ENCODE measurements at regions not wholly inside any gene's neighbourhood (a gene's known extent, or its start where the extent isn't known, plus 50 kb on each side); places are given as distances from the start of the nearest gene placed in this dataset.

DNA sequence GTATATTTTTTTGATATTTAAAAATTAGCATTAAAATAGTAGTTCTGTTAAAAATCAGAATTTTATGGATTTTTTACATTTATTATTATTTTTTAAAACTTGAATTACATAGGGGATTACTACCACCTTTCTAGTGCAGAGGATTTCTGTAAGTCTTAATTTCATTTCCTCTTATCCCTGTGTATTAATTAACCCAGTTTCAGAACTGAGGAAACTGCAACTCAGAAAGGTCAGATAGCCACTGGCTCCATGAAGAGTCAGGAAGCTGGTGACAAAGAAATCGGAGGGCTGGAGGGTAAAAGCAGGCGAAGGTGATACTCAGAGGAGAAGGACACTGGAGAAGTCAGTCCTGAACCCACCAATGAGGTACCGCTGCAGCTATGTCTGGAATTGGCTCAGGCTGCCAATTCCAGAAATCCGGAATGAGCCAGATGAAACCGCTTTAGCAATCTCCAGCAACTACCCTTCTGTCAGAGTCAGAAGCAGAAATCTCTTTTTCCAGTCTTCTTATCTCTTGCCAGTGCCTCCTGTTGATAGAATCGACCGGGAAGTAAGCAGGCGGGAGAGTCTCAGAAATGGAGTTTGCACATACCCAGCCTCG lies 308.5 kb downstream of the SV2B start:
- TF ChIP-seq, protein P1, sequence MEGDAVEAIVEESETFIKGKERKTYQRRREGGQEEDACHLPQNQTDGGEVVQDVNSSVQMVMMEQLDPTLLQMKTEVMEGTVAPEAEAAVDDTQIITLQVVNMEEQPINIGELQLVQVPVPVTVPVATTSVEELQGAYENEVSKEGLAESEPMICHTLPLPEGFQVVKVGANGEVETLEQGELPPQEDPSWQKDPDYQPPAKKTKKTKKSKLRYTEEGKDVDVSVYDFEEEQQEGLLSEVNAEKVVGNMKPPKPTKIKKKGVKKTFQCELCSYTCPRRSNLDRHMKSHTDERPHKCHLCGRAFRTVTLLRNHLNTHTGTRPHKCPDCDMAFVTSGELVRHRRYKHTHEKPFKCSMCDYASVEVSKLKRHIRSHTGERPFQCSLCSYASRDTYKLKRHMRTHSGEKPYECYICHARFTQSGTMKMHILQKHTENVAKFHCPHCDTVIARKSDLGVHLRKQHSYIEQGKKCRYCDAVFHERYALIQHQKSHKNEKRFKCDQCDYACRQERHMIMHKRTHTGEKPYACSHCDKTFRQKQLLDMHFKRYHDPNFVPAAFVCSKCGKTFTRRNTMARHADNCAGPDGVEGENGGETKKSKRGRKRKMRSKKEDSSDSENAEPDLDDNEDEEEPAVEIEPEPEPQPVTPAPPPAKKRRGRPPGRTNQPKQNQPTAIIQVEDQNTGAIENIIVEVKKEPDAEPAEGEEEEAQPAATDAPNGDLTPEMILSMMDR (IDR thresholded peaks at IDR 0.05), result no peak

DNA sequence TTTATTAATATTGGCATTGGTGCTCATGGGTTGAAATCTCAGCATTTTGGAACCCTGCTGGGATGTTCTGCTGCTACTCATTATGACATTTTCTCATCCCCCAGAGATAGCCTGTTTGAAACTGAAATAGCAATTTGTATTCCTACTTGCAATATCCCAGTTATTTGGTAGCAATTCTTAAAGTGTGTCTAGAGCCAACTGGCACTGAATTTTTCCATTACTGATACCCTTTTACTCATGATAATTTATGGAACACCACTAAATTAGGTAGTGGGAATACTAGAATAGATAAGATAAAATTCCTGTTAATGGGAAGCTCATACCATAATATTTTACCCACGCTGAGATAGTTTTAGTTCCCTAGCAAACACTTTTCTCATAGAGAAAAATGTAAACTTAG lies 309.3 kb downstream of the SV2B start:
- TF ChIP-seq, protein P1 (IDR thresholded peaks at IDR 0.05), result no peak

DNA sequence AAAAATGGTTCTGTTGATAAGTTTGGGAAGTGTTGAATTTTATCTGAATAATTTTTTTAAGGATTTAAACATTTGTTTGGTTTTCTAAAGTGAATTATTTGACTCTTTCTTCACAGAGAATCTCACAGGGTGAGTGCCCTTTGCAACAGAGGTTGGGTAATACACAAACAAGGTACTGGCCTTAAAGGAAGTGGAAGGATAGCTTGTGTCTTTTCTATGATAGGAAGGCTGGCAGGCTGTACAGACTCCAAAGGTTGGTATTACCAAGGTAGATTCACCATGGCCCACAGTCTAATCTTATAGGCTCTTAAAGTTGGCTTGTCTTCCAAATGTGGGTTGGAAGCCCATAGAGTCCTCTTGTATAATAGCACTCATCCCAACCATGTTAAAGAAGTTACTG lies 311.5 kb downstream of the SV2B start:
- TF ChIP-seq, protein P1 (IDR thresholded peaks at IDR 0.05), result no peak

DNA sequence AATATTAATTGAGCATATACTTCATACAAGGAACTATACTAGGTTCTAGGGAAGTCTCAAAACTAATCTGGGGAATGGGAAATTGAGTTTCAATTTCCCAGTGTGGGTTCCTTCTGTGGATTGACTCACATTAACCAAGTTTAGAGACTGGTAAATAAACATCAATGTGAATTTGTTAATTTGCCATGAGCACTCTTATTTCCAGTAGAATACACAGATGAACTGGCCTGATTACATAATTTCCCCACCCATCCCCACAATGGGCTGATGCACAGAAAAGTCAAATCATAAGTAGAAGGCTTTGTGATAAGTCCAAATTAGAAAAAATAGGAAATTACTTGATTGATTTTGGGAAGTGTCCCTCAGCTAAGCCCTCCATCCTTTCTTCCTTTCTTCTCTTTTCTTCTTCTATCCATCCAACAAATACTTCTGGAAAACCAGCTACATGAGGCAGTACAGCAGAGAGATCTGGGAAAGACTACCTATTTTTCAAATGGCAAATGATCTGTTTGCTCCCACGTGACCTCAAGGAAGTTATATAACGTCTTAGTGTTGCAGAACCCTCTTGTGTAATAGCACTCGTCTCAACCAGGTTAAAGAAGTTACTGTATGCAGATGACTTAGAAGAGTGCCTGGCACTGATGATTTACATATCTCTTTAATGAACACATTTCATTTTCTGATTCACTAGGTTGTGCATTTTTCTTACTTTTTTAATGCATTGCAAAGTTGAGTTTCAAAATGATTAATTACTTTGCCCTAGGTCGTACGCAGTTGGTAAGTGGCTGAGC lies 312.3 kb downstream of the SV2B start:
- TF ChIP-seq, protein P1 (IDR thresholded peaks at IDR 0.05), result no peak

DNA sequence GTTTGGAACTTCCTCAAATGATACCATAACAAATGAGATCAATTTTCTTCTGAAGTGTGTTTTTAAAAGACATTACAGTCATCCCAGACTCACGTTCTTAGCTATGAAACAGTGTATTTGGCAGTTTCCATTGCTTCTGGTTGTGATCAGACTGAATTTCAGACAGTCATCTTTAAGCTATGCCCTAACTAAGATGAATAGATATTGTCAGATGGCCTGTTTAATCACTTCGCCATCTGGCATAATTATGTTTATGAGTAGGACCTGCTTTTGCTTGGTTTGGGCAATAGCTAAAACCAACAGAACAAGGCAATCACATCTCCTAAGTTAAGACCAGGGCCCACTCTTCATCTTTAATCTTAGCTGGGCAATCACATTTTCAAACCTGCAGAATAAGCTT lies 313.1 kb downstream of the SV2B start:
- TF ChIP-seq, protein P1 (IDR thresholded peaks at IDR 0.05), result no peak

DNA sequence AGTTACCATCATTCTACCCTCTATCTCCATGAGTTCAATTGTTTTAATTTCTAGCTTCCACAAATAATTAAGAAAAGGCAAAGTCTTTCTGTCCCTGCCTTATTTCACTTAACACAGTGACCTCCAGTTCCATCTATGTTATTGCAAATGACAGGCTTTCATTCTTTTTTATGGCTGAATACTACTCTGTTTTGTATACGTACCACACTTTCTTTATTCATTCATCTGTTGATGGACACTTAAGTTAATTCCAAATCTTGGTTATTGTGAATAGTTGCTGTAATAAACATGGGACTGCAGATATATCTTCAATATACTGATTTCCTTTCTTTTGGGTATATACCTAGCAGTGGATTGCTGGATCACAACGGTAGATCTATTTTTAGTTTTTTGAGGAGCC lies 314.1 kb downstream of the SV2B start:
- TF ChIP-seq, protein P1 (IDR thresholded peaks at IDR 0.05), result no peak

DNA sequence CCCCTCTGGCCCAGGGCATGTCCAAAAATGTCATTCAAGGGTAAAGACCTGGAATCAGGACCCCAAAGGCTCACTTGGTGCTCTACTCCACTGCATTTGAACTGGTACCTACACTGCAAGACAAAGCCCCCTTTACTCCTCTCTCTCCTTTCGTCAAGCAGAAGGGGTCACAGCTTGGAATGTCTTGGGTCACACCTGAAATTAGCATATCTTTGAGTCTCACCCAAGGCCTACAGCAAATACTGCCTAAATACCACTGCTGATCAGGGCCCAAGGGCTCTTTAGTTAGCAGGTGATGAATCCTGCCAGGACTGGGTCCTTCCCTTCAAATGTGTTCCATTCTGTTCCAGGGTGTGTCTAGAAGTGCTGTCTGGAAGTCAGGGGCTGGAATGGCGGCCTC lies 320.6 kb downstream of the SV2B start:
- TF ChIP-seq, protein P1 (IDR thresholded peaks at IDR 0.05), result no peak

Measured in LNCAP (cell line).